Psoas muscle (tissue), 7 donors: ENCODE measurements at regions not wholly inside any gene's neighbourhood (a gene's known extent, or its start where the extent isn't known, plus 50 kb on each side); places are given as distances from the start of the nearest gene placed in this dataset.

Source experiments
- ATAC-seq, 4 donors: fragments of 200-7000 bp; cut with Tn5 transposase; one replicate each; pipeline ENCODE4 v1.9.1; 2020; ENCODE audit warnings: moderate library complexity in 3 of 4, mild to moderate bottlenecking in 2 of 4
- DNase-seq, 2 donors: peaks; one replicate each; pipeline ENCODE4 v3.0.0-alpha.2; 2020
- H3K27ac ChIP-seq: fragments of 200-600 bp; one replicate; pipeline ENCODE4 v1.8.0; 2022
- H3K27me3 ChIP-seq, 3 donors: fragments of 200-600 bp in 1 of 3; one replicate each; pipeline versions ENCODE4 v1.6.1 to v1.8.0; 2013 to 2022; ENCODE audit warnings: low read length in 2 of 3, mild to moderate bottlenecking in 2 of 3, moderate library complexity in 1 of 3; ENCODE audit not compliant: insufficient read depth in 3 of 3
- H3K36me3 ChIP-seq, 2 donors: fragments of 200-600 bp in 1 of 2; one replicate each; pipeline versions ENCODE4 v1.6.1 to v1.8.0; 2013 to 2022; ENCODE audit warnings: low read depth in 1 of 2, mild to moderate bottlenecking in 1 of 2, moderate library complexity in 1 of 2; ENCODE audit not compliant: insufficient read depth in 1 of 2
- H3K4me1 ChIP-seq: fragments of 200-600 bp; one replicate; pipeline ENCODE4 v1.8.0; 2022
- H3K4me3 ChIP-seq: fragments of 200-600 bp; one replicate; pipeline ENCODE4 v1.8.0; 2022; ENCODE audit warnings: mild to moderate bottlenecking
- H3K9me3 ChIP-seq: fragments of 200-600 bp; one replicate; pipeline ENCODE4 v1.8.0; 2022
- WGBS, 3 donors: extraction: QIAGEN DNeasy Blood & Tissue Kit; methylation state at CpG; one replicate each; pipeline versions ENCODE4 v1.1.6 to v1.1.7; 2013; 5-methylcytosine and 5-hydroxymethylcytosine counted together
- intact Hi-C, 2 donors: fragments of 100-400 bp; cut with DNase I; formaldehyde crosslinking; loops; one replicate each; pipeline versions ENCODE4 v1.11.0 to v1.14.2; 2022
- TF ChIP-seq, protein P1 (sequence below): fragments of 200-600 bp; IDR thresholded peaks from one replicate; pipeline ENCODE4 v1.8.0; 2022; ENCODE audit warnings: antibody characterized with exemption
- donor health status: healthy with polysubstance abuse.
- donor health status: DM: no; HTN: no; CAD: no; lungs with moderate emphysema.
- donor health status: Bipolar disorder and iron deficiency.
- donor health status: healthy.
- donor health status: DM: yes; HTN: yes; CAD: no.
- donor health status: DM: no; HTN: no; CAD: no.
- donor health status: DM: yes; HTN: yes; CAD: no.

GRCh38 chr18:51391731-51392130 is 194.2 kb upstream of the MEX3C start:
- intact Hi-C loops = no loop called here
- Histone ChIP-seq H3K36me3 (no peaks in the 10 kb centered on the region), H3K9me3 (no peaks in the 10 kb centered on the region), H3K27ac (no peak overlapping the region), H3K4me3 (no peak overlapping the region), H3K4me1 (no peaks in the 10 kb centered on the region), H3K27me3 (no peaks in the 10 kb centered on the region)
- WGBS, 3 donors = 68 to 77% (median 69%) methylated on average over 5 of the region's 5 CpGs
- TF ChIP-seq, protein P1, sequence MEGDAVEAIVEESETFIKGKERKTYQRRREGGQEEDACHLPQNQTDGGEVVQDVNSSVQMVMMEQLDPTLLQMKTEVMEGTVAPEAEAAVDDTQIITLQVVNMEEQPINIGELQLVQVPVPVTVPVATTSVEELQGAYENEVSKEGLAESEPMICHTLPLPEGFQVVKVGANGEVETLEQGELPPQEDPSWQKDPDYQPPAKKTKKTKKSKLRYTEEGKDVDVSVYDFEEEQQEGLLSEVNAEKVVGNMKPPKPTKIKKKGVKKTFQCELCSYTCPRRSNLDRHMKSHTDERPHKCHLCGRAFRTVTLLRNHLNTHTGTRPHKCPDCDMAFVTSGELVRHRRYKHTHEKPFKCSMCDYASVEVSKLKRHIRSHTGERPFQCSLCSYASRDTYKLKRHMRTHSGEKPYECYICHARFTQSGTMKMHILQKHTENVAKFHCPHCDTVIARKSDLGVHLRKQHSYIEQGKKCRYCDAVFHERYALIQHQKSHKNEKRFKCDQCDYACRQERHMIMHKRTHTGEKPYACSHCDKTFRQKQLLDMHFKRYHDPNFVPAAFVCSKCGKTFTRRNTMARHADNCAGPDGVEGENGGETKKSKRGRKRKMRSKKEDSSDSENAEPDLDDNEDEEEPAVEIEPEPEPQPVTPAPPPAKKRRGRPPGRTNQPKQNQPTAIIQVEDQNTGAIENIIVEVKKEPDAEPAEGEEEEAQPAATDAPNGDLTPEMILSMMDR = no peak
- ATAC-seq (no peak), DNase-seq (no peak)

GRCh38 chr18:51397347-51397962 is 200.0 kb upstream of the MEX3C start:
- H3K36me3 ChIP-seq = no peaks in the 10 kb centered on the region
- H3K27me3 ChIP-seq = no peaks in the 10 kb centered on the region
- ATAC-seq = no peak
- 82 to 84% (median 83%) methylated on average over 4 of the region's 4 CpGs for WGBS, 3 donors
- TF ChIP-seq, protein P1 = no peak
- H3K4me1 ChIP-seq = no peaks in the 10 kb centered on the region
- no peak overlapping the region for H3K4me3 ChIP-seq
- no peak for DNase-seq
- intact Hi-C loops = no loop called here
- no peaks in the 10 kb centered on the region for H3K9me3 ChIP-seq
- H3K27ac ChIP-seq = no peak overlapping the region

GRCh38 chr18:51398104-51398503 is 200.6 kb upstream of the MEX3C start:
- Histone ChIP-seq H3K36me3 (no peaks in the 10 kb centered on the region), H3K9me3 (no peaks in the 10 kb centered on the region), H3K27ac (no peak overlapping the region), H3K27me3 (no peaks in the 10 kb centered on the region), H3K4me1 (no peaks in the 10 kb centered on the region), H3K4me3 (no peak overlapping the region)
- DNase-seq (no peak), ATAC-seq (no peak)
- WGBS, 3 donors = 40 to 72% (median 51%) methylated on average over 1 of the region's 1 CpG
- intact Hi-C loops = no loop called here
- TF ChIP-seq, protein P1 = no peak

GRCh38 chr18:51399491-51400122 is 202.1 kb upstream of the MEX3C start:
- Histone ChIP-seq H3K9me3 (no peaks in the 10 kb centered on the region), H3K36me3 (no peaks in the 10 kb centered on the region), H3K4me1 (no peaks in the 10 kb centered on the region), H3K27me3 (no peaks in the 10 kb centered on the region), H3K27ac (no peak overlapping the region), H3K4me3 (no peak overlapping the region)
- 58 to 76% (median 62%) methylated on average over 11 of the region's 11 CpGs for WGBS, 3 donors
- DNase-seq (no peak), ATAC-seq (no peak)
- TF ChIP-seq, protein P1 = no peak
- intact Hi-C loops = no loop called here

DNA sequence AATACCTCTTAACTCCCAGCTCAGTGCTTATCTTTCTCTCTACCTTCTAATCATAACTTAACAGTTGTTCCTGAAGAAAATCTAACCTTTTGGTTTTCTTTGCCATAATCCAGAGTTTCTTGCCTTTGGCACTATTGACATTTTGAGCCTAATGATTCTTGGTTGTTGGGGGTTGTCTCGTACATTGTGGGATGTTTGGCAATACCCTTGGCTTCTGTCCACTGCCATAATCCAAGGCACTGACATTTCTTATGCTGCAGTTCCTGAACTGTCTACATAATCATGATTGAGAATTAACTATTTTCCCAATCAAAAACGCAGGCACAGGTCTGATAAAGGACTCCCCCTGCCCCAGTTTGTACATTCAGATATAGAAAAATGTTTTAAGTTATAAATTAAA is 203.2 kb upstream of the MEX3C start:
- TF ChIP-seq, protein P1 = no peak
- DNase-seq (no peak), ATAC-seq (no peak)
- intact Hi-C loops = no loop called here
- Histone ChIP-seq H3K4me3 (no peak overlapping the region), H3K36me3 (no peaks in the 10 kb centered on the region), H3K27ac (no peak overlapping the region), H3K27me3 (no peaks in the 10 kb centered on the region), H3K9me3 (no peaks in the 10 kb centered on the region), H3K4me1 (no peaks in the 10 kb centered on the region)
- 58 to 75% (median 61%) methylated on average over 2 of the region's 2 CpGs for WGBS, 3 donors
